Small intestine (tissue), 7 donors: ENCODE measurements at regions not wholly inside any gene's neighbourhood (a gene's known extent, or its start where the extent isn't known, plus 50 kb on each side); places are given as distances from the start of the nearest gene placed in this dataset.
A peak's percentile ranks its signal among the peaks of the same experiment; 100 is the strongest.
"Not testable (repeated sequence)": the region's sequence is repeated elsewhere in the genome, so short reads cannot be mapped to it uniquely, and the experiment has no call there.

ENCODE experiments used
- DNase-seq, 2 donors: peaks; one replicate each; pipeline versions ENCODE4 v3.0.0 to v3.0.0-alpha.2; 2013
- FAIRE-seq: peaks from 2 replicates; lab custom pipeline; 2012; peaks lifted over from hg19 to GRCh38; lab: Jason Lieb, UNC
- H3K27ac ChIP-seq, 3 donors: one replicate each; pipeline ENCODE4 v1.5.1; 2013; ENCODE audit warnings: low read length in 2 of 3, mild to moderate bottlenecking in 2 of 3, control low read depth in 1 of 3, inconsistent platforms in 1 of 3, low read depth in 1 of 3, moderate library complexity in 1 of 3
- H3K27me3 ChIP-seq, 3 donors: one replicate each; pipeline ENCODE4 v1.6.1; 2013; ENCODE audit warnings: low read length in 3 of 3, inconsistent platforms in 1 of 3; ENCODE audit not compliant: control insufficient read depth in 3 of 3, insufficient read depth in 3 of 3
- H3K36me3 ChIP-seq, 3 donors: one replicate each; pipeline ENCODE4 v1.6.1; 2013; ENCODE audit warnings: low read length in 3 of 3, inconsistent platforms in 1 of 3, low read depth in 1 of 3, mild to moderate bottlenecking in 1 of 3, moderate library complexity in 1 of 3; ENCODE audit not compliant: control insufficient read depth in 3 of 3, insufficient read depth in 2 of 3
- H3K4me1 ChIP-seq, 3 donors: one replicate each; pipeline ENCODE4 v1.6.1; 2013; ENCODE audit warnings: low read length in 2 of 3, inconsistent platforms in 1 of 3, low read depth in 1 of 3, mild to moderate bottlenecking in 1 of 3, moderate library complexity in 1 of 3; ENCODE audit not compliant: control insufficient read depth in 3 of 3, insufficient read depth in 2 of 3
- H3K4me3 ChIP-seq, 3 donors: one replicate each; pipeline ENCODE4 v1.5.1; 2013; ENCODE audit warnings: low read length in 3 of 3, control low read depth in 1 of 3, inconsistent platforms in 1 of 3, low read depth in 1 of 3, mild to moderate bottlenecking in 1 of 3, moderate library complexity in 1 of 3
- H3K9me3 ChIP-seq, 2 donors: one replicate each; pipeline ENCODE4 v1.6.1; 2013; ENCODE audit warnings: low read depth in 1 of 2, low read length in 1 of 2; ENCODE audit not compliant: control insufficient read depth in 2 of 2, insufficient read depth in 1 of 2
- WGBS, 3 donors: extraction: QIAGEN DNeasy Blood & Tissue Kit; methylation state at CpG; one replicate each; pipeline ENCODE4 v1.1.7; 2013; 5-methylcytosine and 5-hydroxymethylcytosine counted together
- donor health status: healthy with polysubstance abuse.
- donor health status: control.
- donor health status: control.
- donor health status: Bipolar disorder and iron deficiency.
- donor health status: healthy.

DNA sequence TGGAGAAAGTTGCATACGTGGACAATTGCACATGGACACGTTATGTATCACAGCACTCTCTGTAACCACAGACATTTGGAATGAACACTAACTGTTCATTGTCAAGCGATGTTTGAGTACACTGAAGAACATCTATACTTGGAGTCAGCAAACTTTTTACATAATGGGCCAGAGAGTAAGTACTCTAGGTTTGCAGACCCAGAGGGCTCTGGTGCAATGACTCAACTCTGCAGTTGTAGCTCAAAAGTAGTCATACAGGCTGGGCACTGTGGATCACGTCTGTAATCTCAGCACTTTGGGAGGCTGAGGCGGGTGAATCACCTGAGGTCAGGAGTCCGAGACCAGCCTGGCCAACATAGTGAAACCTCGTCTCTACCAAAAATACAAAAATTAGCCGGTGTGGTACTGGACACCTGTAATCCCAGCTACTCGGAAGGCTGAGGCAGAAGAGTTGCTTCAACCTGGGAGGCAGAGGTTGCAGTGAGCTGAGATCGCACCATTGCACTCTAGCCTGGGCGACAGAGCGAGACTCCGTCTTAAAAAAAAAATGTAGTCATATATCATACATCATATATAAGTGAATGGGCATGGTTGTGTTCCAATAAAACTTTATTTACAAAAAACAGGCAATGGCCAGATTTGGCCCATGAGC lies 67.4 kb upstream of the NCOA3 start:
- not testable (repeated sequence) for H3K27me3 ChIP-seq, H3K4me3 ChIP-seq, H3K4me1 ChIP-seq, H3K9me3 ChIP-seq, DNase-seq, FAIRE-seq, H3K36me3 ChIP-seq
- H3K27ac ChIP-seq = peak overlapping the region in 1 of 3 donors; percentile 41
- 82 to 84% (median 83%) methylated on average over 13 of the region's 13 CpGs for WGBS, 3 donors

DNA sequence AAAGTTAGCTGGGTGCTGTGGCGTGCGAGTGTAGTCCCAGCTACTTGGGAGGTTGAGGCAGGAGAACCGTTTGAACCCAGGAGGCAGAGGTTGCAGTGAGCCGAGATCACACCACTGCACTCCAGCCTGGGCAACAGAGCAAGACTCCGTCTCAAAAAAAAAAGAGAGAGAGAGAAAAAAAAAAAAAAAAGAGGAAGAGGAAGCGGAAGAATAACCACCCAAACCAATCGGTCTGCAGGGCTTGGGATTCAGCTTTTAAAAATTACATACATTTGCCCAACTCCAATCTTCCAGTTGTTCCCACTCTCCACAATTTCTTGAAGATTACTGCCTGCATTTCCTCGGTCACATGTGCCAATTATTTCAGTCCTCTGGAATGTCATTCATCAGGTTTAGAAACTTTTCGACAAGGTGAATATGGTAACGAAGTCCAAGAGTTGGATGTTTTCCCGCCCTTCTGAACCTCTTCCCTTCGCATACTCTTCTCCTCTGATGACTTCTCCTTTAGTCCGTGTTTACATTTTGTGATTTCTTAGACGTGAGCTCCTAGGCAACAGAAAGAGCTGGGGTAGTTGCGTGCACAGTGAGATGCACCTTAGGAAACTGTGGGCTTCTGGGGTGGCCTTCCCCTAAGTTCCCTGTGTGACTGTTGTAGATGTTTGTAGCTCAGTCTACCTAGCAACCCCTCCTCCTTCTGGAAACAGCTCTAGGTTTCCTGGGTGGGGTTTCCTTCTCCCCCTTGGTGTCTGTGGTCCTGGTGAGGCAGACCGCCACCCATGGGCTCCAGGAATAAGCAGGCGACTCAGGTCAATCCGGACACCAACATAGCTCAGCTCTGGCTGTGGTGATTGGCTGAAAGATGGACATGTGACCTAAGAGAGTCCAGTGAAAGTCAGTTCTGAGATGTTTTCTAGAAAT lies 63.0 kb upstream of the NCOA3 start:
- peak overlapping the region in 1 of 3 donors; percentile 52 for H3K27ac ChIP-seq
- DNase-seq = peak; percentile 5 to 72
- H3K4me3 ChIP-seq = no peak overlapping the region
- no peak for FAIRE-seq
- WGBS, 3 donors = 56 to 68% (median 65%) methylated on average over 17 to 18 of the region's 18 CpGs
- H3K36me3 ChIP-seq = no peaks in the 10 kb centered on the region
- no peaks in the 10 kb centered on the region for H3K4me1 ChIP-seq
- H3K27me3 ChIP-seq = no peaks in the 10 kb centered on the region
- no peaks in the 10 kb centered on the region for H3K9me3 ChIP-seq

DNA sequence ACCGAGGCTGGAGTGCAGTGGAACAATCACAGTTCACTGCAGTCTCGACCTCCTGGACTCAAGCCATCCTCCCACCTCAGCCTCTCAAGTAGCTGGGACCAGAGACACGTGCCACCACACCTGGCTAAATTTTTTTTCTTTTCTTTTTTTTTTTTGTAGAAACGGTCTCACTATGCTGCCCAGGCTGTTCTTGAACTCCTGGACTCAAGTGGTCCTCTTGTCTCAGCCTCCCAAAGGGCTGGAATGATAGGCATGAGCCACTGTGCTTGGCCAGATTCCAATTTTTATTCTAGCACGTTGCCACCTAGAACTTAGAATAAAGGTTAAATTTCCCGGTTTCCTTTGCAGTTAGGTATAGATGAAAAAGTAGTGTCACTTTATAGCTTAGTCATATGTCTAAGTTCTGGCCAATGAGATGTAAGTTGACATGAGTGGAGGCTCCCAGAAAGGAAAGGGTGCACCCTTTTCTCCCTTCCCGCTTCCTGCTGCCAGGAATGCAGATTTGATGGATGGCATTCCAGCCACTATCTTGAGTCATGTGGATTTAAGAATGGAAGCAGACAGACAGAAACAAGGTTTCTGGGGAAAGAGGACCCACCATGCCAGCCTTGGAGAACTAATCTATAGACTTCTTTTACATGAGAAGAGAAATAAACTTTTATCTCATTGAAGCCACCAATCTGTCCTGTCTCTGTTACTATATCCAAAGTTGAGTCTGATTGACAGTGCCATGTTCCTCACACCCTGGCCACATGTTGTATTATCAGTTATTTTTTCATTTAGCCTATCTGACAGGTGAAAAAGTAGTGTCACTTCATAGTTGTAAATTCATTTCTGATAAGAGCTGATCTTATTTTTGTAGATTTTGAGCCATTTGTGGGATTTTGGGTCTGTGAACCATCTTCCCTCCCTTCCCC lies 60.6 kb upstream of the NCOA3 start:
- no peaks in the 10 kb centered on the region for H3K4me1 ChIP-seq
- DNase-seq = no peak
- WGBS, 3 donors = 29 to 62% (median 42%) methylated on average over 7 of the region's 7 CpGs
- H3K27me3 ChIP-seq = no peaks in the 10 kb centered on the region
- H3K27ac ChIP-seq = no peak overlapping the region
- H3K36me3 ChIP-seq = no peaks in the 10 kb centered on the region
- H3K9me3 ChIP-seq = no peaks in the 10 kb centered on the region
- no peak overlapping the region for H3K4me3 ChIP-seq
- no peak for FAIRE-seq

DNA sequence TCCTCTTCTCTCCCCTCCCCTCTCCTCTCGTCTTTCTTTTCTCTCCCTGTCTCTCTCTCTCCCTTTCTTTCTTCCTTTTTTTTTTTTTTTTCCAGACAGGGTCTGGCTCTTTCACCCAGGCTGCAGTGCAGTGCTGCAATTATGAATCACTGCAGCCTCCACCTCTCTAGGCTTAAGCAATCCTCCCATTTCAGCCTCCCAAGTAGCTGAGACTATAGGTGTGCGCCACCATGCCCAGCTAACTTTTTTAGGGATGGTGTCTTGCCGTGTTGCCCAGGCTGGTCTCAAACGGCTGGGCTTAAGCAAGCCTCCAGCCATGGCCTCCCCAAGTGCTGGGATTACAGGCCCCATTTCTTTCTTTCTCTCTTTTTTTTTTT lies 59.9 kb upstream of the NCOA3 start:
- 83 to 93% (median 91%) methylated on average over 4 of the region's 4 CpGs for WGBS, 3 donors
- FAIRE-seq = no peak
- H3K9me3 ChIP-seq = no peaks in the 10 kb centered on the region
- H3K36me3 ChIP-seq = no peaks in the 10 kb centered on the region
- H3K4me1 ChIP-seq = no peaks in the 10 kb centered on the region
- DNase-seq = no peak
- no peaks in the 10 kb centered on the region for H3K27me3 ChIP-seq
- H3K4me3 ChIP-seq = no peak overlapping the region
- H3K27ac ChIP-seq = no peak overlapping the region

- WGBS, 3 donors = 82 to 92% (median 90%) methylated on average over 9 of the region's 9 CpGs
- not testable (repeated sequence) for DNase-seq, H3K9me3 ChIP-seq, FAIRE-seq, H3K36me3 ChIP-seq, H3K27ac ChIP-seq, H3K4me3 ChIP-seq, H3K27me3 ChIP-seq, H3K4me1 ChIP-seq
Observed at GRCh38 chr20:47443060-47443459, 58.6 kb upstream of the NCOA3 start.

DNA sequence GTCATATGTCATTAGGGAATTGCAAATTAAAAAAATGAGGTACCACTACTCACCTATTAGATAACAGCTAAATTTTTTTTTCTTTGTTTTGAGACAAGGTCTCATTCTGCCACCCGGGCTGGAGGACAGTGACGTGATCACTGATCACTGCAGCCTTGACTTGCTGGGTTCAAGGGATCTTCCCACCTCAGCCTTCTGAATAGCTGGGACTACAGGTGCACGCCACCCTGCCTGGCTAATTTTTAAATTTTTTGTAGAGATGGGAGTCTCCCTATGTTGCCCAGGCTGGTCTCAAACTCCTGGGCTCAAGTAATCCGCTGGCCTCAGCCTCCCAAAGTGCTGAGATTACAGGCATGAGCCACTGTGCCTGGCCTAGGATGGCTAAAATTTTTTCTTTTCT lies 57.1 kb upstream of the NCOA3 start:
- H3K4me3 ChIP-seq = no peak overlapping the region
- WGBS, 3 donors = 83 to 93% (median 85%) methylated on average over 4 of the region's 4 CpGs
- FAIRE-seq = no peak

DNA sequence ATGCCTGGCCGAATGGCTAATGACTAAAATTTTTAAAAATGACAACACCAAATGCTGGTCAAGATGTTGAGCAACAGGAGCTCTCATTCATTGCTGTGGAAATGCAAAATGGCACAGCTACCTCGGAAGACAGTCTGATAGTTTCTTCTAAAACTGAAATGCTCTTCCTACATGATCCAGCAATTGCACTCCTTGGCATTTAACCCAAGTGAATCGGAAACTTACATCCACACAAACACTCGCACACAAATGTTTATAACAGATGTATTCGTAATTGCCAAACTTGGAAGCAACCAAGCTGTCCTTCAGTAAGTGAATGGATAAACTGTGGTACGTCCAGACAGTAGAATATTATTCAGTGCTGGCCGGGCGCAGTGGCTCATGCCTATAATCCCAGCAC lies 56.4 kb upstream of the NCOA3 start:
- Histone ChIP-seq H3K4me3 (no peak overlapping the region), H3K9me3 (no peaks in the 10 kb centered on the region), H3K36me3 (no peaks in the 10 kb centered on the region), H3K27ac (no peak overlapping the region), H3K4me1 (no peaks in the 10 kb centered on the region), H3K27me3 (no peaks in the 10 kb centered on the region)
- WGBS, 3 donors = 77 to 93% (median 91%) methylated on average over 8 of the region's 8 CpGs
- no peak for DNase-seq
- no peak for FAIRE-seq

More for the DNA sequence above, 57.1 kb upstream of the NCOA3 start:
- H3K36me3 ChIP-seq = no peaks in the 10 kb centered on the region
- no peaks in the 10 kb centered on the region for H3K27me3 ChIP-seq
- DNase-seq = no peak
- no peaks in the 10 kb centered on the region for H3K9me3 ChIP-seq
- no peak overlapping the region for H3K27ac ChIP-seq
- no peaks in the 10 kb centered on the region for H3K4me1 ChIP-seq
